ENCODE measurements at regions not wholly inside any gene's neighbourhood (a gene's known extent, or its start where the extent isn't known, plus 50 kb on each side); places are given as distances from the start of the nearest gene placed in this dataset.

GRCh38 chr5:158304607-158305006 lies 445.7 kb upstream of the CLINT1 start:
- DNase-seq (ENCODE audit: missing footprints) = peak; percentile 32
- intact Hi-C loops (cut with DNase I) = no loop called here
- no peak for ATAC-seq

GRCh38 chr5:158303883-158304282 lies 444.9 kb upstream of the CLINT1 start:
- DNase-seq (ENCODE audit: missing footprints) (no peak), ATAC-seq (no peak)
- intact Hi-C loops (cut with DNase I) = no loop called here

GRCh38 chr5:158303275-158303674 lies 444.3 kb upstream of the CLINT1 start:
- no peak for ATAC-seq
- no peak for DNase-seq (ENCODE audit: missing footprints)
- intact Hi-C loops (cut with DNase I) = no loop called here

- DNase-seq (ENCODE audit: missing footprints) (no peak), ATAC-seq (no peak)
- intact Hi-C loops (cut with DNase I) = no loop called here
Measured at GRCh38 chr5:158302029-158302428, 443.1 kb upstream of the CLINT1 start.

- intact Hi-C loops (cut with DNase I) = no loop called here
Measured at GRCh38 chr5:158301186-158301585, 442.2 kb upstream of the CLINT1 start.

GRCh38 chr5:158300256-158300655 lies 441.3 kb upstream of the CLINT1 start:
- DNase-seq (ENCODE audit: missing footprints) = no peak

More at GRCh38 chr5:158301186-158301585, 442.2 kb upstream of the CLINT1 start:
- no peak for DNase-seq (ENCODE audit: missing footprints)
- ATAC-seq = no peak

GRCh38 chr5:158297002-158297527 lies 438.1 kb upstream of the CLINT1 start:
- intact Hi-C loops (cut with DNase I) = no loop called here
- no peak for DNase-seq (ENCODE audit: missing footprints)
- no peak for ATAC-seq

More at GRCh38 chr5:158300256-158300655, 441.3 kb upstream of the CLINT1 start:
- intact Hi-C loops (cut with DNase I) = no loop called here
- no peak for ATAC-seq

- DNase-seq (ENCODE audit: missing footprints) (no peak), ATAC-seq (no peak)
- intact Hi-C loops (cut with DNase I) = no loop called here
Measured at GRCh38 chr5:158294701-158295100, 435.8 kb upstream of the CLINT1 start.

- intact Hi-C loops (cut with DNase I) = no loop called here
- ATAC-seq = no peak
- DNase-seq (ENCODE audit: missing footprints) = no peak
Measured at GRCh38 chr5:158292981-158293380, 434.0 kb upstream of the CLINT1 start.

- DNase-seq (ENCODE audit: missing footprints) (no peak), ATAC-seq (no peak)
- intact Hi-C loops (cut with DNase I) = no loop called here
Measured at GRCh38 chr5:158289967-158290366, 431.0 kb upstream of the CLINT1 start.

GRCh38 chr5:158288272-158288657 lies 429.3 kb upstream of the CLINT1 start:
- DNase-seq (ENCODE audit: missing footprints) (no peak), ATAC-seq (no peak)
- intact Hi-C loops (cut with DNase I) = no loop called here

GRCh38 chr5:158287643-158288271 lies 428.8 kb upstream of the CLINT1 start:
- ATAC-seq (no peak), DNase-seq (ENCODE audit: missing footprints) (no peak)
- intact Hi-C loops (cut with DNase I) = no loop called here

- intact Hi-C loops (cut with DNase I) = no loop called here
- DNase-seq (ENCODE audit: missing footprints) (no peak), ATAC-seq (no peak)
Measured at GRCh38 chr5:158286827-158287226, 427.9 kb upstream of the CLINT1 start.

- DNase-seq (ENCODE audit: missing footprints) (no peak), ATAC-seq (no peak)
- intact Hi-C loops (cut with DNase I) = no loop called here
Measured at GRCh38 chr5:158285698-158286097, 426.8 kb upstream of the CLINT1 start.

GRCh38 chr5:158284242-158284641 lies 425.3 kb upstream of the CLINT1 start:
- intact Hi-C loops (cut with DNase I) = no loop called here
- no peak for ATAC-seq
- DNase-seq (ENCODE audit: missing footprints) = no peak

- intact Hi-C loops (cut with DNase I) = no loop called here
- ATAC-seq = no peak
- no peak for DNase-seq (ENCODE audit: missing footprints)
Measured at GRCh38 chr5:158283397-158283796, 424.5 kb upstream of the CLINT1 start.

GRCh38 chr5:158278216-158278925 lies 419.4 kb upstream of the CLINT1 start:
- ATAC-seq (no peak), DNase-seq (ENCODE audit: missing footprints) (no peak)
- intact Hi-C loops (cut with DNase I) = no loop called here

- no peak for DNase-seq (ENCODE audit: missing footprints)
- intact Hi-C loops (cut with DNase I) = no loop called here
- ATAC-seq = no peak
Measured at GRCh38 chr5:158277276-158277675, 418.3 kb upstream of the CLINT1 start.

GRCh38 chr5:158276692-158277091 lies 417.7 kb upstream of the CLINT1 start:
- DNase-seq (ENCODE audit: missing footprints) (no peak), ATAC-seq (no peak)
- intact Hi-C loops (cut with DNase I) = no loop called here

- ATAC-seq (no peak), DNase-seq (ENCODE audit: missing footprints) (no peak)
- intact Hi-C loops (cut with DNase I) = no loop called here
Measured at GRCh38 chr5:158275511-158275910, 416.6 kb upstream of the CLINT1 start.

All from Right ventricle myocardium inferior (tissue), 1 donor.